Upper lobe of left lung (tissue), 6 donors: ENCODE measurements at regions not wholly inside any gene's neighbourhood (a gene's known extent, or its start where the extent isn't known, plus 50 kb on each side); places are given as distances from the start of the nearest gene placed in this dataset.
A peak's percentile ranks its signal among the peaks of the same experiment; 100 is the strongest.

Experiments used
- ATAC-seq, 2 donors: fragments of 200-7000 bp; cut with Tn5 transposase; one replicate each; pipeline ENCODE4 v1.9.1; 2022; ENCODE audit warnings: mild to moderate bottlenecking in 2 of 2, moderate library complexity in 2 of 2; ENCODE audit not compliant: low FRiP score in 2 of 2
- DNase-seq, 2 donors: peaks; one replicate each; pipeline ENCODE4 v3.0.0-alpha.2; 2019 to 2020
- H3K27ac ChIP-seq, 4 donors: fragments of 200-600 bp; sonication (generic); one replicate each; pipeline ENCODE4 v1.5.1; 2016 to 2019
- H3K27me3 ChIP-seq, 4 donors: fragments of 200-600 bp; sonication (generic); one replicate each; pipeline ENCODE4 v1.5.1; 2017 to 2019
- H3K36me3 ChIP-seq, 4 donors: fragments of 200-600 bp; sonication (generic); one replicate each; pipeline ENCODE4 v1.5.1; 2016 to 2019
- H3K4me1 ChIP-seq, 4 donors: fragments of 200-600 bp; sonication (generic); one replicate each; pipeline ENCODE4 v1.5.1; 2018 to 2019
- H3K4me3 ChIP-seq, 4 donors: fragments of 200-600 bp; sonication (generic); one replicate each; pipeline ENCODE4 v1.5.1; 2017 to 2019; ENCODE audit warnings: mild to moderate bottlenecking in 2 of 4, moderate library complexity in 1 of 4
- H3K9me3 ChIP-seq, 4 donors: fragments of 200-600 bp; sonication (generic); one replicate each; pipeline ENCODE4 v1.5.1; 2018 to 2019
- EP300 ChIP-seq, 4 donors: sonication (generic); formaldehyde crosslinking; IDR thresholded peaks; one replicate each; pipeline ENCODE4 v1.5.1; 2017; ENCODE audit warnings: antibody characterized with exemption in 4 of 4, control low read depth in 2 of 4
- POLR2A ChIP-seq, 4 donors: fragments of 450-650 bp; IDR thresholded peaks; one replicate each; pipeline ENCODE4 v1.5.1; 2016 to 2017; ENCODE audit warnings: antibody characterized with exemption in 4 of 4, mild to moderate bottlenecking in 2 of 4
- POLR2AphosphoS5 ChIP-seq, 2 donors: sonication (generic); formaldehyde crosslinking; IDR thresholded peaks; one replicate each; pipeline ENCODE4 v1.5.1; 2017; ENCODE audit warnings: antibody characterized with exemption in 2 of 2
- WGBS, 2 donors: methylation state at CpG; one replicate each; pipeline ENCODE4 v1.1.5; 2017 to 2018; 5-methylcytosine and 5-hydroxymethylcytosine counted together
- TF ChIP-seq, protein P1 (sequence below), 6 experiments: fragments of 450-650 bp in 4 of 6; fragments of 200-600 bp in 2 of 6; sonication (generic) in 2 of 6; IDR thresholded peaks; one replicate each; pipeline ENCODE4 v1.5.1; 2016 to 2019; ENCODE audit warnings: antibody characterized with exemption in 6 of 6
- donor health status: DM: no; HTN: no; CAD: no; lungs with moderate emphysema.
- donor health status: DM: no; HTN: yes; CAD: no; lungs with severe emphysema.

GRCh38 chr6:1045239-1045638 is 266.7 kb upstream of the FOXQ1 start:
- no peak for ATAC-seq
- H3K27ac ChIP-seq = no peak overlapping the region

DNA sequence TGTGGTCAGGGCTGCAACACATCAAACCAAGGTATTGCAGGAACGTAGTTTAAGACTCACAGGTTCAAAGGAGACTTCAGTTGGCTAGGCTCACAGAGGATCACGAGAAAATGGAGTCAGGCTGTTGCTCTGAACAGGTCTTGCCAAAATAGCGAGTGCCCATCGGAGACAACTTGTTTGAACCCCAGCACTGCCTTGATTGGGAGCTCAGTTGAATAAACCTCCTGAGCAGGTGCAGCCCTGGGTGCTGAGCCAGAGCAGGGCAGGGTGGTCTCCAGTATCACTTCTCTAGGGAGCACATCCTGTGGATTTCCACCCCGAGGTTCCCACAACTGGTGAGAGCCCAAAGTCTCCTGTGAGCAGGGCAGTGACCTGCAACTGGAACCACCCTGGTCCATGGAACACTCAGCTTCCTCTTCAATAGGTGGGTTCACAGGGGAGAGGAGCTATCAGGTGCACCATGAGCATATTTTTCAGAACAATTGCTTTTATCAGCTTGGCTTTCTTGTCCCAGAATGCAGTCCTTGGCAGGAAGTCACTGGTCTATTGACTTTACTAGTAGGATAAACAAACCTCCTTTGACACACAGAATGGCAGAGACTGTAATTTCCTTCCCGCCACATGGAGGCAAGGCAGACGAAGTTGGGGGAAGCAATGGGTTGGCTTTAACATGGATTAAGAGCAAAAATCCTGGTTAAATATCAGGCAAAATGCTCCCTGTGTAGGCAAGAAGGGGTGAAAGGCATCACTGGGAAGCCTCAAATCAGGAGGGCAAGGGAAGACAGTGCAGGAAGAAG is 267.7 kb upstream of the FOXQ1 start:
- H3K9me3 ChIP-seq = no peaks in the 10 kb centered on the region
- no peaks in the 10 kb centered on the region for H3K36me3 ChIP-seq
- H3K4me1 ChIP-seq = peaks cover 0 to 12% (median 6%) of the 10 kb centered on the region in 4 donors
- H3K27ac ChIP-seq = no peak overlapping the region
- TF ChIP-seq EP300 (IDR thresholded peaks at IDR 0.05) (no peak), POLR2A (IDR thresholded peaks at IDR 0.05) (no peak), POLR2AphosphoS5 (IDR thresholded peaks at IDR 0.05) (no peak)
- TF ChIP-seq, protein P1, sequence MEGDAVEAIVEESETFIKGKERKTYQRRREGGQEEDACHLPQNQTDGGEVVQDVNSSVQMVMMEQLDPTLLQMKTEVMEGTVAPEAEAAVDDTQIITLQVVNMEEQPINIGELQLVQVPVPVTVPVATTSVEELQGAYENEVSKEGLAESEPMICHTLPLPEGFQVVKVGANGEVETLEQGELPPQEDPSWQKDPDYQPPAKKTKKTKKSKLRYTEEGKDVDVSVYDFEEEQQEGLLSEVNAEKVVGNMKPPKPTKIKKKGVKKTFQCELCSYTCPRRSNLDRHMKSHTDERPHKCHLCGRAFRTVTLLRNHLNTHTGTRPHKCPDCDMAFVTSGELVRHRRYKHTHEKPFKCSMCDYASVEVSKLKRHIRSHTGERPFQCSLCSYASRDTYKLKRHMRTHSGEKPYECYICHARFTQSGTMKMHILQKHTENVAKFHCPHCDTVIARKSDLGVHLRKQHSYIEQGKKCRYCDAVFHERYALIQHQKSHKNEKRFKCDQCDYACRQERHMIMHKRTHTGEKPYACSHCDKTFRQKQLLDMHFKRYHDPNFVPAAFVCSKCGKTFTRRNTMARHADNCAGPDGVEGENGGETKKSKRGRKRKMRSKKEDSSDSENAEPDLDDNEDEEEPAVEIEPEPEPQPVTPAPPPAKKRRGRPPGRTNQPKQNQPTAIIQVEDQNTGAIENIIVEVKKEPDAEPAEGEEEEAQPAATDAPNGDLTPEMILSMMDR (IDR thresholded peaks at IDR 0.05) = no peak
- ATAC-seq = no peak
- H3K27me3 ChIP-seq = no peaks in the 10 kb centered on the region
- no peak overlapping the region for H3K4me3 ChIP-seq
- 68 to 73% methylated on average over 6 to 7 of the region's 7 CpGs for WGBS, 2 donors
- no peak for DNase-seq

More at GRCh38 chr6:1045239-1045638, 266.7 kb upstream of the FOXQ1 start:
- WGBS, 2 donors = 87 to 95% methylated on average over 2 of the region's 2 CpGs
- Histone ChIP-seq H3K4me3 (no peak overlapping the region), H3K36me3 (no peaks in the 10 kb centered on the region), H3K4me1 (peaks cover 0 to 12% (median 6%) of the 10 kb centered on the region in 4 donors), H3K27me3 (no peaks in the 10 kb centered on the region), H3K9me3 (no peaks in the 10 kb centered on the region)
- DNase-seq = no peak
- no peak for TF ChIP-seq EP300 (IDR thresholded peaks at IDR 0.05)
- TF ChIP-seq, protein P1 (IDR thresholded peaks at IDR 0.05) = no peak
- no peak for TF ChIP-seq POLR2AphosphoS5 (IDR thresholded peaks at IDR 0.05)
- TF ChIP-seq POLR2A (IDR thresholded peaks at IDR 0.05) = no peak

- ATAC-seq = no peak
- no peaks in the 10 kb centered on the region for H3K36me3 ChIP-seq
- no peak for DNase-seq
- H3K27ac ChIP-seq = no peak overlapping the region
- no peak for TF ChIP-seq EP300 (IDR thresholded peaks at IDR 0.05)
- TF ChIP-seq POLR2AphosphoS5 (IDR thresholded peaks at IDR 0.05) = no peak
- TF ChIP-seq POLR2A (IDR thresholded peaks at IDR 0.05) = no peak
- TF ChIP-seq, protein P1 (IDR thresholded peaks at IDR 0.05) = no peak
- H3K9me3 ChIP-seq = no peaks in the 10 kb centered on the region
- H3K27me3 ChIP-seq = no peaks in the 10 kb centered on the region
- H3K4me3 ChIP-seq = no peak overlapping the region
- 70 to 76% methylated on average over 8 of the region's 8 CpGs for WGBS, 2 donors
- H3K4me1 ChIP-seq = peaks cover 0 to 12% (median 6%) of the 10 kb centered on the region in 4 donors
These were observed 268.5 kb upstream of the FOXQ1 start for GRCh38 chr6:1043458-1043836.

DNA sequence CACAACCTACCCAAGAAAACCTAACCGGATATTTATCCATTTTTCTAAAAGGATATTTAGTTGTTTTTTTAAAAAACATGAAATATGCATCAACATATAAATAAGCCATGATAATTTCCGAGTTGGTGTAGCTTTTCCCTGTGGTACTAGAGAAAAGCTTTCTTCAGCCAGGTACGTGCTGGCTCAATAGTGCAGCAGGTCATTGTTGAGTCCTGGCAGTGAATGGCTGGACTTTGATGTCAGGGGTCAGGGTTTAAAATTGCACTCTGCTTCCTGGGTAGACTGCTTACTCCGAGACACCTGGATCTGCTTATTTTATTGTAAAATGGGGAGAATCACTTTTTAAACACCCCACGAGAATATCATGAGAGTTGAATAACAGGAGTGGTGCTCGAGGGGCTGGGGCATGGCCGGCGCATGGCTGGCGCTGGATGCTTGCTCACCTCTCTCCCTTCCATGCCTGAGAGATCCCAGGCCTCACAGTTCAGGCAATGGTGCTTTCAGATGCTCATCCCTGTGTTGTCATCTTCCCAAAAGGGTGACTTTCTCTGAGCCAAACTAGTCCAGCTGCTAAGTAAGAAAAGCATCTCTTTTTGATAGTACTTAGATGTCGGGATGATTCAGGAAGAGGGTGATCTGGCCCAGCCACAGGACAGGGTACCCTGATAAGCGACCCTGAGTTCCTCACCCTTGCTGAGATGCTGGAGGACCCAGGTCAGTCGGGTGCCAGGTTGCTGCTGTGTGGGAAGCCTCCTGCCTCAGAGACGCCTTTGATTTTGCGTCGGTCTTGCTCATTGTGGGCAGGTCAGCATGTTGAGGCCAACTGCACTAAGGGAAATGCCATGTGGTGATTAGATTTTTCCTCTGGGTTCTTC is 269.1 kb upstream of the FOXQ1 start:
- H3K27ac ChIP-seq = no peak overlapping the region
- no peak for ATAC-seq

More for the DNA sequence above, 269.1 kb upstream of the FOXQ1 start:
- peak in 1 of 2 donors; percentile 38 for DNase-seq
- Histone ChIP-seq H3K9me3 (no peaks in the 10 kb centered on the region), H3K4me1 (peaks cover 0 to 7% (median 6%) of the 10 kb centered on the region in 4 donors), H3K4me3 (no peak overlapping the region), H3K27me3 (no peaks in the 10 kb centered on the region), H3K36me3 (no peaks in the 10 kb centered on the region)
- TF ChIP-seq POLR2A (IDR thresholded peaks at IDR 0.05) (no peak), EP300 (IDR thresholded peaks at IDR 0.05) (no peak), POLR2AphosphoS5 (IDR thresholded peaks at IDR 0.05) (no peak)
- TF ChIP-seq, protein P1 (IDR thresholded peaks at IDR 0.05) = no peak
- 89 to 91% methylated on average over 11 to 15 of the region's 15 CpGs for WGBS, 2 donors
